NCI-H345 (cell line): ENCODE measurements at regions not wholly inside any gene's neighbourhood (a gene's known extent, or its start where the extent isn't known, plus 50 kb on each side); places are given as distances from the start of the nearest gene placed in this dataset.
A peak's percentile ranks its signal among the peaks of the same experiment; 100 is the strongest.

Source experiments
- DNase-seq: peaks from one replicate; lab custom pipeline; 2025; lab: John Stamatoyannopoulos, UW

DNA sequence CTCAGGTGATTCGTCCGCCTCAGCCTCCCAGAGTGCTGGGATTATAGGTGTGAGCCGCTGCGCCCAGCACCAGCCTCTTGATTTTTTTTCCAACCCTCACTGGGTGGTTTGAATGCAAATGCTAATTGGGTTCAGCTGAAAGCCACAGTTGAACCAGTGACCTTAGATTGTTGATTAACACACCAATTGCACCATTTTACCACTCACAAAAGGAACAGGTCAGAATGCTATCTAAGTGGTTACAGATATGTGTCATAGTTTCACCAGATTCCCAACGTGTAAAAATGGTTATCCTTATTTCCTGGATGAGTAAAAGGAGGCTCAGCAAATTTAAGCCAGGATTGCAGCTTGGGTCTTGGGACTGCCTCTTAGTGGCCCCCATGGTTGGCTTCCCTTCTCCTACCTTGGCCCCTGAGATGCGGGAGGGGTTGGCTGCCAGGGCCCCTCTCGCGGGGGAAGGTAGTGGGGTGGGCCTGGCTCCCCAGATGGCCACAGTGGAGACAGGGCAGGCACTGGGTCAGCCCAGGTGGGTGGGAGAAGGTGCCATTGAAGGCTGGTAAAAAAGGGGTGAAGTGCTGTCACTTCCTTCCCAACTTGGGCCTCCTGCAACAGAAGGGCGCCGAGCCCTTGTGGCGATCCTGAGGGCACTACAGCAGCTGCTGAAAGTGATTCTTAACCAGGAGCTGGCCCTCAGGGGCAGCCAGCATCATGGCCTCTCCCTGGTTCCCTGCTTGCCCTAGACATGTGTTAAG lies 164.9 kb upstream of the HAAO start:
- DNase-seq, result no peak

DNA sequence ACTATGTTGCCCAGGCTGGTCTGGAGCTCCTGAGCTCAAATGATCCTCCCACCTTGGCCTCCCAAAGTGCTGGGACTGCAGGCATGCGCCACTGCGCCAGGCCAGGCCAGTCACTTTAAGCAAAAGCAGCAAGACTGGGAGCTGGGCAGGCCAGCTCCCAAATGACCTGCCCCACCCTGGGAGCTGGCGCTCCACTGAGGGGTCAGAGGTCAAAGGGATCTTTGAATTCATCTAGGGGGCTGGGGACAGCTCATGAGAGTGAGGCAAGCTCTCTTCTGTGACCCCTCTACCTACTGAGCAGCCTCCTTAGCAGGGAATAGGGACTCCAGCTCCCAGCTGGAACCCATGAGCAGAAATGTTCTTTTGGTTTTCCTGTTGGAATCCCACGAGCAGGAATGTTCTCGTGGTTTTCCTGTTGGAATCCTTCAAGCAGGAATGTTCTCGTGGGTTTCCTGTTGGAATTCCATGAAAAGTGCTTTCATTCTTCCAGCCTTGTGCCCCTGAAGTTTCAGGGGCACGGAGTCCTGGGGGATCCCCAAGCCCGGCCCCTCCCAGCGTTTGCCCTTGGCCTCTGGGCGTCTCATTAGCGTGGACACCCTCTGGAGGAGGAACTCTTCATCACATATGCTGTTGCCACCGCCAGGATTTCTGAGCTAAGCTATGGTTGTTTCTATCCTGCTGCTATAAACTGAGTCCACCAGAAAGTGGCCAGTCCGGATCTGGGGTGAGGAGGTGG lies 162.0 kb upstream of the HAAO start:
- DNase-seq, result no peak

DNA sequence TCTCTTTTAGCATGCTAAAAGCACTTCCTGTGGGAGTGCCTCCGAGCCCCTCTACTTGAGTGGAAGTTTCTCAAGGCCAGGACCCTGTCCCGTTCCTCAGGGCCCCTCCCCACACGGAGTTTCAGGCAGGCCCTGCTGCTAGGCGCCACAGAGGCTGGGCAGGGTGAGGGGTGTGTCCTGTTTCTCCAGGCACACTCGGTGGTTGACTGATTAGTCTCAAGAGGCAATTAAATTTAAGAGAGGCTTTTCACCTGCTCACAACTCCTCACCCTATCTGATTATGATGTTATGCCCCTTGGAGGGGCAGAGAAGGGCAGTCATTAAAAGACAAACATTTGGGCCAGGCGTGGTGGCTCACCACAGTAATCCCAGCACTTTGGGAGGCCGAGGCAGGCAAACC lies 160.8 kb upstream of the HAAO start:
- peak; percentile 14 for DNase-seq

DNA sequence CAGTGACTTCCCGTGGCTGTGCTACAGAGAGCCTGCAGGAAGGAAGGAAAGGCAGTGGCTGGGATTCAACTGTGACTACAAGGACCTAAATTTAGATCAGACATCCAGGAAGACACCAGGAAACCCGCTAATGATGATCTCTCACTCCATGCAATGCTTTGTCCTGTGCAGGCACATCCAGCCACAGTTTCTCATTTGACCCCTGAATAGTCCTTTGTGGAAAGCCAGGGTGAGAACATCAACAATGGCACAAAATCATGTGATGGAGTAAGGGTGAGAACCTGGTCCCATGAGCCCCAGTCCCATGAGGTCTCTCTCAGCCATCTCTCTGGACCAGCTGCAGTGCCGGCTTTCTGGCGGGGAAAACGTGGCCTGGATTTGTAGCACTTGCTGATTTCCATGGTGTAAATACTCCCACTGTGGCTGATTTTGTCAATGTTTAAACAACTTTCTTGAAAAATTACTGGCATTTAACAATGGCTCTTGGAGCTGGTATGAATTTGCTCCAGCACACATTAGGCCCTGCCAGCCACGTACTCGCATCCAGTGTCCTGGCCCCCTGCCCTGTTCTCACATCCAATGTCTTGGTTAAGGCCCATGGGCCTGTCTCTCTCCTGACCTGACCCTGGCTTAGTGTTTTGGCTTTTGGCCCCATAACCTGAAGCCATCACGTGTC lies 159.0 kb upstream of the HAAO start:
- no peak for DNase-seq

DNA sequence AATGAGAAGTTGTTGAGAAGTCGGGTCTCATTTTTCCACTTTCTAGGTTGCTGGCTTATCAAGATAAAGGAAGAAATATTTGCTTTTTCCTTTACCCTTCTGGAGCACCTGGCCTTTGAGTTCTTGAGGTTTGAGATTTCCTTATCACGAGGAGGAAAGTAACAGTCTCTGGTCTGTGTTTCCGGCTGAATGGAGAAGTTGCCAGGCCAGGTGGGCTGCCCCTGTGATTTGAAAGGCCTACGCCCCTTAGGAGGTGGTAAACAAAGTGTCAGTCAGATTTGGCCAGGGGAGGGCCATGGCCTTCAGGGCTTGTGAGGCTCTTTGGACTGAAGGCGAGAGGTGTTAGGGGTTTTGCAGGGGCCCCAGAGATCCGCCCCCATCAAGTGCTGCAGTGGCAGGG lies 156.7 kb upstream of the HAAO start:
- no peak for DNase-seq

DNA sequence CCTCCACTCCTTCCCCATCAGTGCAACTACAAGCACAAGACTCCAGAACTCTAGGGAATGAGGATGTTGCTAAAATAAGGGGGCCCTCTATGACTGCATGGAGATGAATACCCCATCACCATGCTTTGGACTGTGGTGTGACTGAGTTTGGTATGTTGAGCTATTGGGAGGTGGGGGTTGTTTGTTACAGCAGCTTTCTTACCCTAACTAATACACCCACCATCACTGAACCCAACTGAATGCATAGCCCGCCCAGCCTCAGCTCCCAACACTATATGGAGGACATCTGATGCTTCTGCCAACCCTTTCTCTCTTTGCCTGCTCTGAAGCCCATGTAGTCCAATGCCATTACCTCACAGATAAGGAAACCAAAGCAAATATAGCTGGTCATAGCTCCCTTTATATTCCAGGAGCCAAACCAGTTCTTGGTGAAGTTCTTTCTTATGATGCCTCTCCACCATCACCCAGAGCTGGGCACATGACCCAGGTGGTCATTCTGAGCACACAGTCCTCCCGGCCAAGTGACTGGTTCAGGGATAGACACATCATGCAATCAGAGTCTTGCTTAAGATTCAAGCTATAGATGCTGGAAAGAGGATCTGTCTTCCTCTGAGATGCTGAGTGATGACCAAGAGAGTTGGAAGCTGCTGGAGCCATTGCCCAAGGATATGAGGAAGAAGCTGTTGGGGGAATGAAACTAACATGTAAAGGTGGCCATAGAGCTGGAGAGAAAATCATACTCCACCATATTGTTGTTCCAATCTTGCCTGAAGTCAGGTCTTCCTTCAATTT lies 155.6 kb upstream of the HAAO start:
- DNase-seq, result no peak

DNA sequence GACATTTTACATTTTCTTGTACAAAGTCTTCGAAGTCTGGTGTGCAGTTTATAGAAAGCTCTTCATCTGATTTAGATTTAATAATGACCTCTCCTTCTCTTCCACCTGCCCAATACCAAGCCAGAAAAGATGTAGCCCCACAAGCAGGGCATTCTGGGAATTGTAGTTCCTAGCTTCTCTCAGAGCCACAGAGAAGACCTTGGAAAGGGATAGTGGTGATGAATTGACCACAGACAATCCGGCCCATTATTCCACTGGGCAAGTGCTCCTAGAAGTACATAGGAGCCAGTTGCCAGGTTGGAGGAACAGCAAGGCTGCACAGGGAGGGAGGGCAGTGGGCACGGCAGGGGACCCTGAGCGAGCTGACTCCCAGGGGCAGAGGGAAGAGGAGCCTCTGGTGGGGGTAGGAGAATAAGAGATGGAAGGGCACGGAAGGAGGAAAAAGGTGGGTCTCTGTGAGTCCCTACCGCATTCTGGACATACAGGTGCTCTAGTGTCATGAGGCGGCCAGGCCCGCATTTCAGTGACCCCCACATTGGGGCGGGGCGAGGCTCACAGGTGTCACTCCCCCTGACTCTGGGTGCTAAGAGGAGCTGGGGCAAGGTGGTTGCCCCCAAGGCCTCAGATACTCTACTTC lies 152.5 kb upstream of the HAAO start:
- DNase-seq, result no peak

DNA sequence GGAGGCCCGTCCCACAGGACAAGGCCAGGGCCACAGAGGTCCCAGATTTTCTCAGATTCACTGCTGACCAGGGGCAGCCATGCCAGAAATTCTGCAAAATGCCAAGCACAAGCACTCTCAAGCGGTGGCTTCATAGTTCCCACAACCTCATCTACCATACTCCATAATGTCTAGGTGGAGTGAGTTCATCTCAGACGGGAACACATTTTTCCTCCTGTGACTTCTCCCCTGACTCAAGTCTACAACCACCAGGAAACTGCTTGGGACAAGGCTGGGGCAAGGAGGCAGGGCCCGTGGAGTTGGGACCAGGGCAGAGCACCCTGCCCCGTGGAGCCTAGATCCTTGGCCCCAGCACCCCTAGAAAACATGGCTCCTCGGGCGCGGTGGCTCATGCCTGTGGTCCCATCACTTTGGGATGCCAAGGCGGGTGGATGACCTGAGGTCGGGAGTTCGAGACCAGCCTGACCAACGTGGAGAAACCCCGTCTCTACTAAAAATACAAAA lies 150.7 kb upstream of the HAAO start:
- DNase-seq, result no peak

DNA sequence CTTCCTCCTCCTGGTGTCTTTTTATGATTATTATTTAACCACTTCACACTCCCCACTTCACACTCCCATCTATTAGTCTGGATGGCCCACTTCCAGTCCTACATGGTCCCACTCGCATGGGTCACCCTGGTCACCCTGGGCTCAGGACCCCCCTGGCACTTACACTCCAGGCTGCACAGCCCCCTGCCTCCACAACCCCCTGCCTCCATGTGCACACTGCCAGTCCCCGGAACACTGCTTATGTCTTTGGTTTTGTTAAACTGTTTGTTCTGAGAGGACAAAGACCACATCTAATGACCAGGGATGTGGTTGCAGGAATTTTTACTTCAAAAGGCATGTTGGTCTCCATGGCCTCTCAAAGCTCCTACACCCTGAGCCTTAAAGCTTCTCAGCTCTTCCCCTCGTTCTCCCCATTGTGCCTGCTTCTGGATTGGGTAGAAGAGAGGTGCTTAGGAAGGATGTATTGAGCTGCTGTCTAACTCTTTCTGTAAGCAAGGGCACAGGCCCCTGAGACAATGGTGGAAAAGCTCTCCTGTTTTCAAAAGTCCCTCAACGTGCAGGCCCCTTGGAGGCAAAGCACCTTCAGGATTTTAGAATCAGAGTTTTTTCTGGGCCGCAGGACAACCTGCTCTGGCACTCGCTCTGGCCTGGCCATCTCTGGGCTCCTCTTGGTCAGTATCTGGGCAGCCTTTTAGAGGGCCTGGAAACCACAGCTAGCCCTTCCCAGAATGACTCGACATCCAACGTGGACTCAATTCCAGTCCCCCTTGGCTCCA lies 150.0 kb upstream of the HAAO start:
- DNase-seq, result no peak

DNA sequence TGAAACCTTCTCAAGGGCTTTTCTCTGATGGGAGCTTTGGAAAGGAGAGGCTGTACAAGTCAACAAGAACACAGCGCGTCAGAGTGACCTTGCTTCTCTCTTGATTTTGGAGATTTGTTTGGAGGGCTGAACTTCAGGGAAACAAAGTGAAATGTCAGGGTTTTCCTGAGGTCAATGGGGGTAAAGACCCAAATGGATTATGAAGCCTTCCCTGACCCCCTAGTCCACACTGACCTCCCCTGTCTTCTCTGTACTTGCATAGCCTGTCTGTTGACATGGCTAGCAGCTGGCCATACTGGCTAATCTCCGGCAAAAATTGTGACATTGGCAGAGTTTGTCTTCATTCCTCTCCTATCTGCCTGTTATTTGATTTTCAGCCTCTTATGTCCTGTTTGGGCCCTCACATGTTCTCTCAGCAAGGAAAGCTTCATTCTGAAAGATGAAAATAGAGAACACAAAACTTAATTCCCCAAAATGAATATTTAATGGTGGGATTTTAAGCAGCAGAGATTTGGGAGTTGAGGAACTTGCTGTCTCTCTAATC lies 149.3 kb upstream of the HAAO start:
- no peak for DNase-seq

DNA sequence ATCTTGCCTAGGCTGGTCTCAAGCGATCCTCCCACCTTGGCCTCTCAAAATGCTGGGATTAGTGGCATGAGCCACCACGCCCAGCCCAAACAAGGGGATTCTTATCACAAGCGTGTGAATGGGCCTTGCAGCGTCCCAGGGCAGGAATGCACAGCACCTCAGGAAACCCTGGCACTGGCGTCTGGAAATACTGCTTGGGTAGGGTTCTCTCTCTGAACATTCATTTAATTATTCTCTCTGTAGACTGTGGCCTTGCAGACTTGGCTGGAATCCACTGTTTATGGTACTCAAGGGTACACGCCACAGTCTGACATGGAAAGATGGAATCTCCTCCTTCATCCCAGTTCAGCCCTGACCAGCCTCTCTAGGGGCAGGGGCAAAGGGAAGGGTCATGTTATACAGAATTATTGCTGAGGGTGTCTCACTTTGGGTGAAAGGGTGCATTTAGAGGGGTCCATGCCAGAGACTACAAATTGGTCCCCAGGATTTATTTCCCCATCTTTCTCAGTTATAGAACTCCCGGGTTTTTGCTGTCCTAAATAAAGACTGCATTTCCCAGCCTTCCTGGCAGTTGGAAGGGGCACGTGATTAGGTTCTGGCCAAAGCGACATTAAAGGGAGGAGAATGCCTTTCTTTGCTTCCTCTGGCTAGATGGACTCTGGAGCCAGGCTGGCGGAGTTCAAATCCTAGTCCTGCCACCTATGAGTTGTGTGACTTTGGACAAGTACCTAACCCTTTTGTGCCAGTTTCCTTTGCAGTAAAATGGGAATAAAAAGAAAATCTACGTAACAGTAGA lies 147.2 kb upstream of the HAAO start:
- DNase-seq, result no peak

DNA sequence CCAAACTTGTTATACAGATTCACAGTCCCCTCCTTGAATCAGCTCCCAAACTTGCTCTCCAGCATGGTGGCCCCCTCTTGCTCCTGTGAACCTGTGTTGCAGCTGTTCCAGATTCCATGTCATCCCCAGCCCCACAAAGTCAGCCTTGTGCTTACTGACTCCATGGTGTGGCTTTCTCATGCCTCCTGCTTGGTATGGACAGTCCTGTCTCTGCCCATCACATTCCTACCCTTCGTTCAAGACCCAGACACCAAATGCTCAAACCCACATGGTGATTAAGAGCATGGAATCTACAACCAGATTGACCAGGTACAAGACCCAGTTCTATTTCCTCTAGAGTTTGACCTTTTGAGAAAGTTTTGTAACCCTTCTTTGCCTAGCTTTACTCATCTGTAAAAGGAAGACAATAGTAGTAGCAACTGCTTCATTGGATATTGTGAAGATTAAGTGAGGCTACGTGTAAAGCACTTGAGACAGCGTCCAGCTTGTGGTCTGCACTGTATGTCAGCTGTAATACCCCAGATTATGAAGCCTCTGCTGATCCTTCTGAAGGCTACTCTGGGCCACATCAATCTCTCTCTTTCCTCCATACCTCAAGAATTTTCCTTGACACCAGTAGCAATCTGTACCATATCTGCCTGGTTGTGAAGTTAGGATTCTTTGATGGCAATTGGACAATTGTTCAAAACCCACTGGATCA lies 146.4 kb upstream of the HAAO start:
- no peak for DNase-seq

DNA sequence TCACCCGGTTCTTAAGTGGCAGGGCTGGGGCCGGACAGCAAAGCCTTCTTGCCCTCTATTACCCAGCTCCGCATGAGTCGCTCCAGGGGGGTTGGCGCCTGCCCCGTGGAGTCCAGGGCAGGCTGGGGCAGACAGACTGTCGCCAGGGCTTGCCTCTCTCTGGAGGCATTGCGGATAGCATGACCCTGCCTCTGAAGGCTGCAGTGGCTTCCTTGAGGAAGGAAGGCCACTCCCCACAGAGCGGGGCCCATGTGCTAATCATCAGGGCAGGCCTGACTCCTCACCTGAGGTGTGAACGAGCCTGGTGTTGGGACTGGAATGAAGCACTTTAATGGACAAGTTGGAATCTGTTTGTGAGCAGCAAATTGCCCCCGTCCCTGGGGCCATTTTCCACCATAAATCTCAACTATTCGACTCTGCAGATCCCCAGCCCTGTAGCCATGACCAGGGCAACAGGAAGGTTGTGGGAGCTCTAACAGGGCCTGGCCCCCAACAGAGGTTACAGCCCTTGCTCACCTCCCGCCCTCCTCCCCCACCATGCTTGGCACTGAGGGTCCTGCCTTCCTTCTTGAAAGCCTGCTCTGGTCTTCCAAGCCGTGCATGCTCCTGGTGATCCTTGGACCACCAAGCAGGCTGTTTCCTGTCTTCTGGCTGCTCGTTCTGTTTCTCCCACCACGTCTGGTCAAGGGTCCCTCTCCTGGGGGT lies 144.9 kb upstream of the HAAO start:
- DNase-seq, result no peak

DNA sequence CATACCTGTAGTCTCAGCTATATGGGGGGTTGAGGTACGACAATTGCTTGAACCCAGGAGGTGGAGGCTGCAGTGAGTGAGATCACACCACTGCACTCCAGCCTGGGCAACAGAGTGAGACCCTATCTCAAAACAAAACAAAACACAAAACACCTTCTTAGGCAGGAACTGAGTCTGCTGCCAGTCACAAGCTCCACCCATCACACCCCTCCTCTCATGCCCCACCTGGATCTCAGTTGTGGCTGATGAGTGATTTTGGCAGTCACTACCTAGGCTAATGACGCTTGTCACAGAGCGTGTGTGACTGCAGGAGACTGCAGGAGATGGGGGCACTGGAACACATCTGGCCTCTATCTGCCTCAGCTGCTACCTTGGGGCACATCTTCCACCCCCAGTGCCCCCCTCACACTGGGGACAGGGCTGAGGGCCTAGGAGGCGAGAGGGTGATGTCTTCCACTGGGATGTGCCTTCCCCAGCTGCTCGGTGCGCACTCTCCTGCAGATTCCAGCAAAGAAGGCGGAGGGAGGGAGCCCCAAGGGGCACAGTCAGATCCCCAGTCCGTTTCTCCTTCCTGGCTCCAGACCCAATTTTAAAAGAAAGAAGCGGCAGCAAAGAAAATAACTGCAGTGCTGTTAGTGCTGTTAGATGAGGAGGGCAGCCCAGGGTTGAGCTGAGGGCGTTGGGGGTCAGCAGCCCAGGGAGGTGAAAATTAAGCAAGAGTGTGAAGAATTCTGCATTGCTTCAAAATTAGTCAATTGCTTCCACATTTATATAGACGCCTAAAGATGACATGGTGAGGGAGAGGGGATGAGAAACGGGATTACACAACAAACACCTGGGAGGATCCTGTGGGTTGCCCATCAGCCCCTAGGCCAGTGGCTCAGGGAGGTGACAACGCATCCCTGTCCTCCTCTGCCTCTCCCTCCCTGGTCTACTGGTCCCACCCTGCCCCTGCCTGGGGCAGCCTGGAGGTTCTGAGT lies 143.6 kb upstream of the HAAO start:
- peak; percentile 18 for DNase-seq

DNA sequence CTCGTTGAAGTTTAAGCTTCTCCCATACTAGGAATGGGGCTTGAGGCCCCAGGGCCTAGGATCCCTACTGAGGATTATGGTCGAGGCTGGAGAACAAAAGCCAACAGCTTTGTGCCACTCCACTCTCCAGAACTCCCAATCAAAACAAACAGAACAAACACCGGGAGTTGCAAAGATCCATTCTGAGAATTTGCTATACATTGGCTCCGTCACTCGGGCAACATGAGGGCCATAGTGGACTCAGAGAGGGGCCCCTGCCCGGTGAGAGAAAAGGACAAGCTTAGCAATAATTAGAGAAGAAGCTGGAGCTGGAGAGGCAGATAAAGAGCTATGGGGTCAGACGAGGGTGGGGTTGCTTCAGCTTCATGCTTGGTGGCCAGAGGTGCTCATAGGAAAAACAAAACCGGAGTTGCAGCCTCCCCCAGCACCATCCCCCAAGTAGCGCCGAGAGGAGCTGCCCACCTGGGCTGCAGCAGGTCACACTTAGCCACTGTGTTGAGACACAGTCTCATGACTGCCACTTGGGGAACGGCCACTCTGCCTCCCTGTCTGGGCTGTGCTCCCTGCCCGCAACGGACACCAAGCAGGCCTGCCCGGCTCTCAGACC lies 142.3 kb upstream of the HAAO start:
- DNase-seq, result peak; percentile 3

DNA sequence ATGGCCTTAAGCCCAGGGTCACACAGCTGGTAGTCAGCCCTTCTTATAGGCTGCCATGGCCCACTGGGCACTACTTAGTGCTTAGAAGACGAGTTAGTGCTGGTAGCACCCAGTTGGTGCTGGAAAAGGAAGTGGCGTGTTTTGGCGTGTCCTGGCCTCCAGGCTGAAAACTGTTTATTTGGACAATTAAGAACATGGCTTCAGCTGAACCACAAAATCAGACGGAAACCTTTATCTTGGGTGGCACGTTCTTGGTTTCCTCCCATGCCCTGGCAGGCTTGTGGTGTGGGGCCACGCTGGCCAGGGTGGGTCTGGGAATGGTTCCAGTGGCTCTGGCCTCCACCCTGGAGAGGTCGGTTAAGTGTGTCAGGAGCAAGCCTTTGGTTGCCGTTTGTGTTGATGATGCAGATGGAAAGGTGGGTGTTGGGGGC lies 141.5 kb upstream of the HAAO start:
- DNase-seq, result no peak
